Smooth muscle cell (in vitro differentiated cells): ENCODE measurements at regions not wholly inside any gene's neighbourhood (a gene's known extent, or its start where the extent isn't known, plus 50 kb on each side); places are given as distances from the start of the nearest gene placed in this dataset.

ENCODE experiments used
- DNase-seq: peaks from one replicate; lab custom pipeline; 2025; ENCODE audit not compliant: unreplicated experiment; lab: John Stamatoyannopoulos, UW
- H2AFZ ChIP-seq: fragments of 200-600 bp; sonication (generic); 2 replicates; pipeline ENCODE4 v1.6.0; 2016; ENCODE audit warnings: antibody characterized with exemption, low read depth, mild to moderate bottlenecking
- H3F3A ChIP-seq: fragments of 200-600 bp; sonication (generic); 2 replicates; pipeline ENCODE4 v1.6.0; 2017; ENCODE audit warnings: antibody characterized with exemption, low read depth
- H3K27ac ChIP-seq: fragments of 200-600 bp; sonication (generic); 2 replicates; pipeline ENCODE4 v1.5.1; 2016; ENCODE audit warnings: low read depth, mild to moderate bottlenecking
- H3K27me3 ChIP-seq: fragments of 200-600 bp; sonication (generic); 2 replicates; pipeline ENCODE4 v1.6.1; 2016; ENCODE audit warnings: low read depth, mild to moderate bottlenecking
- H3K36me3 ChIP-seq: fragments of 200-600 bp; sonication (generic); 2 replicates; pipeline ENCODE4 v1.5.1; 2016; ENCODE audit warnings: low read depth
- H3K4me1 ChIP-seq: fragments of 200-600 bp; sonication (generic); 2 replicates; pipeline ENCODE4 v1.5.1; 2016; ENCODE audit warnings: low read depth
- H3K4me2 ChIP-seq: fragments of 200-600 bp; sonication (generic); 2 replicates; pipeline ENCODE4 v1.6.0; 2016; ENCODE audit warnings: mild to moderate bottlenecking
- H3K4me3 ChIP-seq: fragments of 200-600 bp; sonication (generic); 2 replicates; pipeline ENCODE4 v1.5.1; 2016; ENCODE audit warnings: mild to moderate bottlenecking
- H3K79me2 ChIP-seq: fragments of 200-600 bp; sonication (generic); 2 replicates; pipeline ENCODE4 v1.6.0; 2016; ENCODE audit warnings: low read depth, mild to moderate bottlenecking
- H3K9ac ChIP-seq: fragments of 200-600 bp; sonication (generic); 2 replicates; pipeline ENCODE4 v1.6.0; 2016; ENCODE audit warnings: low read depth
- H3K9me3 ChIP-seq: fragments of 200-600 bp; sonication (generic); replicated peaks from 2 replicates; pipeline ENCODE4 v1.5.1; 2016; ENCODE audit warnings: low read depth
- H4K20me1 ChIP-seq: fragments of 200-600 bp; sonication (generic); 2 replicates; pipeline ENCODE4 v1.6.0; 2016; ENCODE audit warnings: low read depth
- CTCF ChIP-seq: fragments of 200-600 bp; sonication (generic); IDR thresholded peaks from 2 replicates; pipeline ENCODE4 v1.5.1; 2017; ENCODE audit warnings: borderline replicate concordance, mild to moderate bottlenecking, antibody characterized with exemption; ENCODE audit not compliant: insufficient read depth, poor library complexity, severe bottlenecking
- WGBS: methylation state at CpG from one replicate; pipeline ENCODE4 v1.1.7; 2016; ENCODE audit warnings: low lambda C conversion rate; 5-methylcytosine and 5-hydroxymethylcytosine counted together

- no peaks in the 10 kb centered on the region for H4K20me1 ChIP-seq
- no peaks in the 10 kb centered on the region for H3K9me3 ChIP-seq
- H3K4me2 ChIP-seq: no peak overlapping the region
- no peaks in the 10 kb centered on the region for H3F3A ChIP-seq
- WGBS: 77% methylated on average over 3 of the region's 3 CpGs
- H3K27ac ChIP-seq: no peak overlapping the region
- peaks cover 12% of the 10 kb centered on the region for H3K4me1 ChIP-seq
- DNase-seq: no peak
- H3K4me3 ChIP-seq: no peak overlapping the region
- H3K27me3 ChIP-seq: no peaks in the 10 kb centered on the region
- H3K36me3 ChIP-seq: no peaks in the 10 kb centered on the region
- no peak overlapping the region for H3K9ac ChIP-seq
- H2AFZ ChIP-seq: no peak overlapping the region
- H3K79me2 ChIP-seq: no peaks in the 10 kb centered on the region
- TF ChIP-seq CTCF: no peak
Measured at GRCh38 chr6:92945799-92946198, 473.6 kb downstream of the EPHA7 start.

- no peak overlapping the region for H3K4me2 ChIP-seq
- no peaks in the 10 kb centered on the region for H3K9me3 ChIP-seq
- no peak for DNase-seq
- peaks cover 12% of the 10 kb centered on the region for H3K4me1 ChIP-seq
- no peaks in the 10 kb centered on the region for H4K20me1 ChIP-seq
- no peak for TF ChIP-seq CTCF
- no peak overlapping the region for H2AFZ ChIP-seq
- H3K4me3 ChIP-seq: no peak overlapping the region
- 71% methylated on average over 1 of the region's 1 CpG for WGBS
- H3F3A ChIP-seq: no peaks in the 10 kb centered on the region
- H3K9ac ChIP-seq: no peak overlapping the region
- no peaks in the 10 kb centered on the region for H3K36me3 ChIP-seq
- peak overlapping the region; percentile 51 for H3K27ac ChIP-seq
- no peaks in the 10 kb centered on the region for H3K27me3 ChIP-seq
- H3K79me2 ChIP-seq: no peaks in the 10 kb centered on the region
Measured at GRCh38 chr6:92944132-92944531, 475.2 kb downstream of the EPHA7 start.

- no peaks in the 10 kb centered on the region for H3K79me2 ChIP-seq
- DNase-seq: no peak
- H3K27ac ChIP-seq: peak overlapping the region; percentile 33
- TF ChIP-seq CTCF: no peak
- no peaks in the 10 kb centered on the region for H3K36me3 ChIP-seq
- peak overlapping the region; percentile 44 for H2AFZ ChIP-seq
- H4K20me1 ChIP-seq: no peaks in the 10 kb centered on the region
- H3K4me3 ChIP-seq: no peak overlapping the region
- no peaks in the 10 kb centered on the region for H3K27me3 ChIP-seq
- peaks cover 12% of the 10 kb centered on the region for H3K4me1 ChIP-seq
- no peaks in the 10 kb centered on the region for H3K9me3 ChIP-seq
- H3K9ac ChIP-seq: no peak overlapping the region
- H3F3A ChIP-seq: no peaks in the 10 kb centered on the region
- H3K4me2 ChIP-seq: no peak overlapping the region
Measured at GRCh38 chr6:92942549-92942948, 476.8 kb downstream of the EPHA7 start.

- no peak overlapping the region for H3K4me3 ChIP-seq
- TF ChIP-seq CTCF: no peak
- no peaks in the 10 kb centered on the region for H3K36me3 ChIP-seq
- H3K27me3 ChIP-seq: no peaks in the 10 kb centered on the region
- H3K4me1 ChIP-seq: no peaks in the 10 kb centered on the region
- H3K79me2 ChIP-seq: no peaks in the 10 kb centered on the region
- H3K27ac ChIP-seq: no peak overlapping the region
- H2AFZ ChIP-seq: no peak overlapping the region
- DNase-seq: no peak
- no peak overlapping the region for H3K9ac ChIP-seq
- no peak overlapping the region for H3K4me2 ChIP-seq
- no peaks in the 10 kb centered on the region for H3F3A ChIP-seq
- no peaks in the 10 kb centered on the region for H4K20me1 ChIP-seq
- 94% methylated on average over 1 of the region's 1 CpG for WGBS
- H3K9me3 ChIP-seq: no peaks in the 10 kb centered on the region
Measured at GRCh38 chr6:92934625-92935024, 484.7 kb downstream of the EPHA7 start.
